Right atrium auricular region (tissue), 2 donors: ENCODE measurements at regions not wholly inside any gene's neighbourhood (a gene's known extent, or its start where the extent isn't known, plus 50 kb on each side); places are given as distances from the start of the nearest gene placed in this dataset.
"Not testable (repeated sequence)": the region's sequence is repeated elsewhere in the genome, so short reads cannot be mapped to it uniquely, and the experiment has no call there.

ENCODE experiments used
- DNase-seq: peaks from one replicate; pipeline ENCODE4 v3.0.0-alpha.2; 2019; ENCODE audit warnings: low spot score
- H3K27ac ChIP-seq, 2 donors: fragments of 200-600 bp; sonication (generic); 1 replicate in 1 of 2; 2 replicates in 1 of 2; pipeline ENCODE4 v1.5.1; 2016 to 2019
- H3K27me3 ChIP-seq, 2 donors: fragments of 200-600 bp; sonication (generic); one replicate each; pipeline versions ENCODE4 v1.5.1 to v1.6.0; 2017 to 2019
- H3K36me3 ChIP-seq: fragments of 200-600 bp; sonication (generic); one replicate; pipeline ENCODE4 v1.5.1; 2016
- H3K4me1 ChIP-seq, 2 donors: fragments of 200-600 bp; sonication (generic); one replicate each; pipeline versions ENCODE4 v1.5.1 to v1.6.0; 2017 to 2019
- H3K4me3 ChIP-seq, 2 donors: fragments of 200-600 bp; sonication (generic); 1 replicate in 1 of 2; 2 replicates in 1 of 2; pipeline ENCODE4 v1.5.1; 2017 to 2019; ENCODE audit warnings: mild to moderate bottlenecking in 1 of 2, moderate library complexity in 1 of 2
- H3K9me3 ChIP-seq, 2 donors: fragments of 200-600 bp; sonication (generic); one replicate each; pipeline ENCODE4 v1.5.1; 2019
- TF ChIP-seq, protein P1 (sequence below), 2 donors: fragments of 200-600 bp; sonication (generic); IDR thresholded peaks; one replicate each; pipeline ENCODE4 v1.5.1; 2019; ENCODE audit warnings: antibody characterized with exemption in 2 of 2

DNA sequence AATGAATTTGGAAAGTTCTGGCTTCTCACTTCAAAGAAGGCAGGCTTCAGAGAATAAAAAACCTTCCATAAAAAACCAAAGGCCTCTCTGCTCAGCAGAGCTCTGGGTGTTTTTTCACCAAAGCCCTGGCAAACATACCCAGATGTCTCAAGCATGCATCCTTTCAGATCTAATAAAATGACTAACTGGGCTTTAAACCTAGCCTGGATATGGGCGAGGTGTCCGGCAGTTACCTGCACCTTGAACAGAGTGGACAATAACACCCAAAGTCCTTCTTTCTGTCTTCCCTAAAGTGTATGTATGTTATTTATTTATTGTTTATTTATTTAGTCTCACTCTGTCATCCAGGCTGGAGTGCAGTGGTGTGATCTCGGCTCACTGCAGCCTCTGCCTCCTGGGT, 469.3 kb downstream of the XYLT1 start:
- DNase-seq = no peak
- TF ChIP-seq, protein P1, sequence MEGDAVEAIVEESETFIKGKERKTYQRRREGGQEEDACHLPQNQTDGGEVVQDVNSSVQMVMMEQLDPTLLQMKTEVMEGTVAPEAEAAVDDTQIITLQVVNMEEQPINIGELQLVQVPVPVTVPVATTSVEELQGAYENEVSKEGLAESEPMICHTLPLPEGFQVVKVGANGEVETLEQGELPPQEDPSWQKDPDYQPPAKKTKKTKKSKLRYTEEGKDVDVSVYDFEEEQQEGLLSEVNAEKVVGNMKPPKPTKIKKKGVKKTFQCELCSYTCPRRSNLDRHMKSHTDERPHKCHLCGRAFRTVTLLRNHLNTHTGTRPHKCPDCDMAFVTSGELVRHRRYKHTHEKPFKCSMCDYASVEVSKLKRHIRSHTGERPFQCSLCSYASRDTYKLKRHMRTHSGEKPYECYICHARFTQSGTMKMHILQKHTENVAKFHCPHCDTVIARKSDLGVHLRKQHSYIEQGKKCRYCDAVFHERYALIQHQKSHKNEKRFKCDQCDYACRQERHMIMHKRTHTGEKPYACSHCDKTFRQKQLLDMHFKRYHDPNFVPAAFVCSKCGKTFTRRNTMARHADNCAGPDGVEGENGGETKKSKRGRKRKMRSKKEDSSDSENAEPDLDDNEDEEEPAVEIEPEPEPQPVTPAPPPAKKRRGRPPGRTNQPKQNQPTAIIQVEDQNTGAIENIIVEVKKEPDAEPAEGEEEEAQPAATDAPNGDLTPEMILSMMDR (IDR thresholded peaks at IDR 0.05) = no peak
- H3K4me1 ChIP-seq = no peaks in the 10 kb centered on the region
- H3K27ac ChIP-seq = no peak overlapping the region
- H3K9me3 ChIP-seq = peaks cover 0 to 13% of the 10 kb centered on the region in 2 donors
- H3K27me3 ChIP-seq = no peaks in the 10 kb centered on the region
- H3K4me3 ChIP-seq = no peak overlapping the region
- H3K36me3 ChIP-seq = no peaks in the 10 kb centered on the region

DNA sequence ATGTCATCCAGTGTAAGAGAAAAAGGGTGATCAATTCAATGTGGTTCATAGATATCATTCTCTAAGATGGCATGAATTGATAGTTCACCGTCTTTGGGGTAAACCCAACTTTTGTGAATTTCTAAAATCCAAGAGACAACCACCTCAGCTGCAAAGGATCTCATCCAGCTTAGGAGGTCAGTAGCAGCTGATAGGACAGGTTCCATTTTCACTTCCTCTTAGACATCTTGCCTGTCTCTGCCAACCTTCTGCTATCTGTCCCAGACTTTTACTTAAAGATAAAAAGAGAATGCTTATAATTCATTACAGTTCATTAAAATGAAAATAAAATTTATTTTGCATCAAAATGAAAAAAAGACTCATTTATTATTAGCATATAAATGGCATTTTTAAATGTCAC, 468.2 kb downstream of the XYLT1 start:
- no peaks in the 10 kb centered on the region for H3K4me1 ChIP-seq
- peaks cover 0 to 13% of the 10 kb centered on the region in 2 donors for H3K9me3 ChIP-seq
- H3K4me3 ChIP-seq = no peak overlapping the region
- H3K27me3 ChIP-seq = no peaks in the 10 kb centered on the region
- H3K27ac ChIP-seq = no peak overlapping the region
- TF ChIP-seq, protein P1 (IDR thresholded peaks at IDR 0.05) = no peak
- H3K36me3 ChIP-seq = no peaks in the 10 kb centered on the region
- DNase-seq = no peak

DNA sequence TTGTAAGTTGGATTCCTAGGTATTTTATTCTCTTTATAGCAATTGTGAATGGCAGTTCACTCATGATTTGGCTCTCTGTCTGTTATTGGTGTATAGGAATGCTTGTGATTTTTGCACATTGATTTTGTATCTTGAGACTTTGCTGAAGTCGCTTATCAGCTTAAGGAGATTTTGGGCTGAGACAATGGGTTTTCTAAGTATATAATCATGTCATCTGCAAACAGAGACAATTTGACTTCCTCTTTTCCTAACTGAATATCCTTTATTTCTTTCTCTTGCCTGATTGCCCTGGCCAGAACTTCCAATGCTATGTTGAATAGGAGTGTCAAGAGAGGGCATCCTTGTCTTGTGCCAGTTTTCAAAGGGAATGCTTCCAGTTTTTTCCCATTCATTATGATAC, 464.8 kb downstream of the XYLT1 start:
- not testable (repeated sequence) for H3K36me3 ChIP-seq, H3K4me3 ChIP-seq, H3K27ac ChIP-seq, DNase-seq, H3K27me3 ChIP-seq, H3K4me1 ChIP-seq
- peaks cover 0 to 13% of the 10 kb centered on the region in 2 donors for H3K9me3 ChIP-seq

DNA sequence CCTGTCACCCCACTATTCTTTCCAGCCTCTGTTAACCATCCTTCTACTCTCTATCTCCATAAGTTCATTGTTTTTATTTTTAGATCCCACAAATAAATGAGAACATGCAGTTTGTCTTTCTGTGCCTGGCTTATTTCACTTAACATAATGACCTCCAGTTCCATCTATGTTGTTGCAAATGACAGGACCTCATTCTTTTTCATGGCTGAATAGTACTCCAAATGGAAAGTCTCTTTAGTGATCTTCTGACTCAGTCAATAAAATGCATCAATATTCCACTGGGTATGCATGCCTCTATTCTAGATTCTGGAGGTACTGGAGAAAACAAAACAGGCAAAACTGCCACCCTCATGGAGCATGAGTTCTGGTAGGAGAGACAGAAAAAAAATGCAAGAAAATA, 459.0 kb downstream of the XYLT1 start:
- no peaks in the 10 kb centered on the region for H3K9me3 ChIP-seq
- no peaks in the 10 kb centered on the region for H3K4me1 ChIP-seq
- no peak overlapping the region for H3K4me3 ChIP-seq
- H3K36me3 ChIP-seq = no peaks in the 10 kb centered on the region
- DNase-seq = no peak
- no peaks in the 10 kb centered on the region for H3K27me3 ChIP-seq
- no peak overlapping the region for H3K27ac ChIP-seq
- TF ChIP-seq, protein P1 (IDR thresholded peaks at IDR 0.05) = no peak

DNA sequence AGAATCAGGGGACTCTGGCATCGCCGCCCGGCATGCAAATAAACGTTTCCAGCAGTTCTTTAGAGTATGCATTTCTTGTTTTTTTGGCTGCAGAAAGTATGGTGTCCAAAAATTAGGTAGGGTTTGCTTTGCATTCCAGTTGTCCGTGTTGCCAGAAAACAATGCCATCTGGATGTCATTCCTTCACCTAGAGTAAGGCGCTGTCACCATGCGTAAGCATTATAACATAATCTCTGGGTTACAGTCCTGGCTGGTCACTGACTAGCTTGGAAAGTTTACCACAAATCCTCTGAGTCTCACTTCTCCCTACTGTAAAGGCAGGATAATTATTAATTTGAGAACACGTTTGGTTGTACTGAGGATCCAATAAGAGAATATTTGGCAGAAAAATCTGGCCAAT, 457.7 kb downstream of the XYLT1 start:
- Histone ChIP-seq H3K4me1 (no peaks in the 10 kb centered on the region), H3K27ac (no peak overlapping the region), H3K36me3 (no peaks in the 10 kb centered on the region), H3K9me3 (peaks cover 0 to 6% of the 10 kb centered on the region in 2 donors), H3K4me3 (no peak overlapping the region), H3K27me3 (no peaks in the 10 kb centered on the region)
- TF ChIP-seq, protein P1 (IDR thresholded peaks at IDR 0.05) = no peak
- no peak for DNase-seq

DNA sequence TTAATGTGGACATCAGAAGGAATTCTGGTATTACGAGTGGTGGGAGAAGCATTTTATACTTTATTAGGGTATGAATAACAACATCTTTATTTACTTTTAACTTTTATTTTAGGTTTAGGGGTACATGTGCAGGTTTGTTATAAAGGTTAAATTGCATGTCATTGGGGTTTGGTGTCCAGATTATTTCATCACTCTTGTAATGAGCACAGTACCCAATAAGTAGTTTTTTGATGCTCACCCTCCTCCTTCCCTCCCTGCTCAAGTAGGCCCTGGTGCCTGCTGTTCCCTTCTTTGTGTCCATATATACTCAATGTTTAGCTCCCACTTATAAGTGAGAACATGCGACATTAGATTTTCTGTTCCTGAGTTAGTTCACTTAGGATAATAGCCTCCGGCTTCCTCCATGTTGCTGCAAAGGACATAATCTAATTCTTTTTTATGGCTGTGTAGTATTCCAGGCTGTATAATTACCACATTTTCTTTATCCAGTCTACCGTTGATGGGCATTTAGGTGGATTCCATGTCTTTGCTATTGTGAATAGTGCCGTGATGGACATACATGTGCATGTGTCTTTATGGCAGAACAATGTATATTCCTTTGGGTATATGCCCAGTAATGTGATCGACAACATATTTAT, 456.2 kb downstream of the XYLT1 start:
- no peak overlapping the region for H3K4me3 ChIP-seq
- TF ChIP-seq, protein P1 (IDR thresholded peaks at IDR 0.05) = no peak
- H3K9me3 ChIP-seq = peaks cover 0 to 6% of the 10 kb centered on the region in 2 donors
- H3K36me3 ChIP-seq = no peaks in the 10 kb centered on the region
- no peaks in the 10 kb centered on the region for H3K4me1 ChIP-seq
- no peak for DNase-seq
- H3K27me3 ChIP-seq = no peaks in the 10 kb centered on the region
- no peak overlapping the region for H3K27ac ChIP-seq
